ENCODE measurements at regions not wholly inside any gene's neighbourhood (a gene's known extent, or its start where the extent isn't known, plus 50 kb on each side); places are given as distances from the start of the nearest gene placed in this dataset.
"Not testable (repeated sequence)": the region's sequence is repeated elsewhere in the genome, so short reads cannot be mapped to it uniquely, and the experiment has no call there.

GRCh38 chr9:21533597-21533996, 51.5 kb upstream of the IFNE start:
- in situ Hi-C loops (cut with MboI; ENCODE audit: low sequenced_read_pairs) = no loop called here

GRCh38 chr9:21535396-21535795, 53.3 kb upstream of the IFNE start:
- in situ Hi-C loops (cut with MboI; ENCODE audit: low sequenced_read_pairs) = no loop called here

GRCh38 chr9:21542787-21543186, 60.7 kb upstream of the IFNE start:
- in situ Hi-C loops (cut with MboI; ENCODE audit: low sequenced_read_pairs) = no loop called here

- in situ Hi-C loops (cut with MboI; ENCODE audit: low sequenced_read_pairs) = no loop called here
These were observed 61.1 kb upstream of the IFNE start for GRCh38 chr9:21543187-21543586.

GRCh38 chr9:21543816-21544215, 61.7 kb upstream of the IFNE start:
- in situ Hi-C loops (cut with MboI; ENCODE audit: low sequenced_read_pairs) = not testable (repeated sequence)

- in situ Hi-C loops (cut with MboI; ENCODE audit: low sequenced_read_pairs) = no loop called here
These were observed 64.8 kb upstream of the IFNE start for GRCh38 chr9:21546949-21547348.

- in situ Hi-C loops (cut with MboI; ENCODE audit: low sequenced_read_pairs) = no loop called here
These were observed 67.2 kb upstream of the IFNE start for GRCh38 chr9:21549251-21549765.

GRCh38 chr9:21549890-21550289, 67.8 kb upstream of the IFNE start:
- in situ Hi-C loops (cut with MboI; ENCODE audit: low sequenced_read_pairs) = no loop called here

GRCh38 chr9:21550392-21550791, 68.3 kb upstream of the IFNE start:
- in situ Hi-C loops (cut with MboI; ENCODE audit: low sequenced_read_pairs) = no loop called here

GRCh38 chr9:21551401-21551800, 69.3 kb upstream of the IFNE start:
- in situ Hi-C loops (cut with MboI; ENCODE audit: low sequenced_read_pairs) = no loop called here

GRCh38 chr9:21552244-21553170, 70.4 kb upstream of the IFNE start:
- in situ Hi-C loops (cut with MboI; ENCODE audit: low sequenced_read_pairs) = no loop called here

GRCh38 chr9:21553441-21553840, 71.3 kb upstream of the IFNE start:
- in situ Hi-C loops (cut with MboI; ENCODE audit: low sequenced_read_pairs) = no loop called here

- in situ Hi-C loops (cut with MboI; ENCODE audit: low sequenced_read_pairs) = no loop called here
These were observed 72.7 kb upstream of the IFNE start for GRCh38 chr9:21554813-21555212.

- in situ Hi-C loops (cut with MboI; ENCODE audit: low sequenced_read_pairs) = no loop called here
These were observed 73.8 kb upstream of the IFNE start for GRCh38 chr9:21555911-21556310.

- in situ Hi-C loops (cut with MboI; ENCODE audit: low sequenced_read_pairs) = no loop called here
These were observed 74.7 kb upstream of the IFNE start for GRCh38 chr9:21556581-21557427.

- in situ Hi-C loops (cut with MboI; ENCODE audit: low sequenced_read_pairs) = no loop called here
These were observed 75.3 kb upstream of the IFNE start for GRCh38 chr9:21557428-21557768.

- in situ Hi-C loops (cut with MboI; ENCODE audit: low sequenced_read_pairs) = no loop called here
These were observed 76.0 kb upstream of the IFNE start for GRCh38 chr9:21558079-21558478.

- in situ Hi-C loops (cut with MboI; ENCODE audit: low sequenced_read_pairs) = no loop called here
These were observed 76.7 kb upstream of the IFNE start for GRCh38 chr9:21558615-21559401.

GRCh38 chr9:21559402-21560280, 77.5 kb upstream of the IFNE start:
- in situ Hi-C loops (cut with MboI; ENCODE audit: low sequenced_read_pairs) = no loop called here

GRCh38 chr9:21560281-21560745, 78.2 kb upstream of the IFNE start:
- in situ Hi-C loops (cut with MboI; ENCODE audit: low sequenced_read_pairs) = no loop called here
